A549 (cell line): ENCODE measurements at regions not wholly inside any gene's neighbourhood (a gene's known extent, or its start where the extent isn't known, plus 50 kb on each side); places are given as distances from the start of the nearest gene placed in this dataset.

ENCODE experiments used
- ATAC-seq, 2 experiments: fragments of 200-7000 bp in 1 of 2; fragments of >200 bp in 1 of 2; cut with Nextera tagmentation in 1 of 2; cut with Tn5 transposase in 1 of 2; 3 replicates each; pipeline versions ENCODE4 v1.8.0 to v1.9.1; 2018 to 2020; ENCODE audit warnings: mild to moderate bottlenecking in 1 of 2, moderate library complexity in 1 of 2
- CTCF ChIA-PET: fragments of 300-600 bp; sonication (Branson Sonifier 250); formaldehyde crosslinking; extraction: SDS; loops from one replicate; lab custom pipeline; 2021; ENCODE audit warnings: antibody characterized with exemption, inconsistent platforms; lab: Yijun Ruan, JAX
- POLR2A ChIA-PET: fragments of 350-600 bp; formaldehyde crosslinking; extraction: SDS; loops from one replicate; lab custom pipeline; 2021; ENCODE audit warnings: antibody characterized with exemption, inconsistent platforms; lab: Yijun Ruan, JAX
- DNase-seq, 2 experiments: peaks; one replicate each; pipeline versions ENCODE4 v3.0.0 to v3.0.0-alpha.2; 2011 to 2016; ENCODE audit warnings: low read depth in 1 of 2, low spot score in 1 of 2
- FAIRE-seq: peaks from 2 replicates; lab custom pipeline; 2011; peaks lifted over from hg19 to GRCh38; lab: Jason Lieb, UNC
- H3K27ac ChIP-seq, 2 experiments: fragments of >200 bp; sonication (Bioruptor Twin); formaldehyde crosslinking; 3 replicates each; pipeline ENCODE4 v1.5.1; 2016 to 2017
- H3K4me1 ChIP-seq: fragments of >200 bp; sonication (Bioruptor Twin); formaldehyde crosslinking; 3 replicates; pipeline ENCODE4 v1.6.1; 2016
- H3K4me2 ChIP-seq: fragments of >200 bp; sonication (Bioruptor Twin); formaldehyde crosslinking; 3 replicates; pipeline ENCODE4 v1.6.1; 2016
- H3K4me3 ChIP-seq: fragments of >200 bp; sonication (Bioruptor Twin); formaldehyde crosslinking; 3 replicates; pipeline ENCODE4 v1.5.1; 2016
- H3K9me3 ChIP-seq: fragments of >200 bp; sonication (Bioruptor Twin); formaldehyde crosslinking; 3 replicates; pipeline ENCODE4 v1.6.1; 2016
- ATOH8 ChIP-seq: fragments of 250-450 bp; sonication (Bioruptor Pico); IDR thresholded peaks from 2 replicates; pipeline ENCODE4 v1.5.0; 2020; ENCODE audit warnings: low read depth, mild to moderate bottlenecking, moderate library complexity
- BCL3 ChIP-seq: fragments of >200 bp; sonication (Bioruptor Twin); formaldehyde crosslinking; IDR thresholded peaks from 3 replicates; pipeline ENCODE4 v1.6.1; 2016
- CBX8 ChIP-seq: fragments of 200-600 bp; sonication (generic); IDR thresholded peaks from 2 replicates; pipeline ENCODE4 v1.6.1; 2016
- CEBPB ChIP-seq, 2 experiments: fragments of >200 bp in 1 of 2; sonication (Bioruptor Twin) in 1 of 2; formaldehyde crosslinking in 1 of 2; IDR thresholded peaks; 2 replicates each; pipeline ENCODE4 v1.6.1; 2012 to 2016
- E2F6 ChIP-seq: IDR thresholded peaks from 2 replicates; pipeline ENCODE4 v1.6.1; 2012; ENCODE audit warnings: low read depth, borderline replicate concordance
- ELK1 ChIP-seq: fragments of 150-350 bp; IDR thresholded peaks from 2 replicates; pipeline ENCODE4 v1.6.1; 2014; ENCODE audit warnings: low read depth, mild to moderate bottlenecking, low read length
- FOSB ChIP-seq: fragments of 250-450 bp; sonication (Bioruptor Pico); IDR thresholded peaks from 2 replicates; pipeline ENCODE4 v1.5.0; 2020; ENCODE audit warnings: mild to moderate bottlenecking, moderate library complexity
- FOSL2 ChIP-seq, 2 experiments: fragments of 450-650 bp in 1 of 2; fragments of >200 bp in 1 of 2; sonication (Bioruptor Twin) in 1 of 2; formaldehyde crosslinking; IDR thresholded peaks; 2 replicates each; pipeline versions ENCODE4 v1.5.0 to v1.6.1; 2016 to 2020; ENCODE audit warnings: mild to moderate bottlenecking in 1 of 2, moderate library complexity in 1 of 2
- FOXS1 ChIP-seq: fragments of 250-450 bp; sonication (Bioruptor Pico); IDR thresholded peaks from 2 replicates; pipeline ENCODE4 v1.5.0; 2020; ENCODE audit warnings: mild to moderate bottlenecking, moderate library complexity
- GATA3 ChIP-seq: IDR thresholded peaks from 2 replicates; pipeline ENCODE4 v1.6.1; 2012; ENCODE audit warnings: borderline replicate concordance
- HDAC2 ChIP-seq: fragments of 200-600 bp; sonication (generic); IDR thresholded peaks from 2 replicates; pipeline ENCODE4 v1.6.1; 2016
- HES2 ChIP-seq: fragments of >200 bp; sonication (Bioruptor Twin); formaldehyde crosslinking; IDR thresholded peaks from 2 replicates; pipeline ENCODE4 v1.6.1; 2016
- HEYL ChIP-seq: fragments of 250-450 bp; sonication (Bioruptor Pico); IDR thresholded peaks from 2 replicates; pipeline ENCODE4 v1.8.0; 2021; ENCODE audit warnings: mild to moderate bottlenecking, moderate library complexity
- HOXB13 ChIP-seq: fragments of 250-450 bp; sonication (Bioruptor Pico); IDR thresholded peaks from 2 replicates; pipeline ENCODE4 v1.5.0; 2020; ENCODE audit warnings: low read depth, mild to moderate bottlenecking, moderate library complexity
- JUN ChIP-seq, 2 experiments: fragments of >200 bp; sonication (Bioruptor Twin); formaldehyde crosslinking; IDR thresholded peaks; 2 replicates in 1 of 2; 3 replicates in 1 of 2; pipeline ENCODE4 v1.6.1; 2016 to 2017
- KDM1A ChIP-seq: fragments of 200-600 bp; sonication (generic); IDR thresholded peaks from 2 replicates; pipeline ENCODE4 v1.6.1; 2016; ENCODE audit warnings: low read depth, mild to moderate bottlenecking
- KDM5A ChIP-seq: fragments of 200-600 bp; sonication (generic); IDR thresholded peaks from 2 replicates; pipeline ENCODE4 v1.6.1; 2016; ENCODE audit warnings: antibody characterized with exemption, mild to moderate bottlenecking
- MYC ChIP-seq: IDR thresholded peaks from 2 replicates; pipeline ENCODE4 v1.6.1; 2012; ENCODE audit warnings: mild to moderate bottlenecking, inconsistent platforms, low read length, improper control_type of control experiment, borderline replicate concordance
- NPAS2 ChIP-seq: fragments of 250-450 bp; sonication (Bioruptor Pico); IDR thresholded peaks from 2 replicates; pipeline ENCODE4 v1.8.0; 2022; ENCODE audit warnings: mild to moderate bottlenecking, moderate library complexity, borderline replicate concordance
- NR3C1 ChIP-seq: fragments of >200 bp; sonication (Bioruptor Twin); formaldehyde crosslinking; IDR thresholded peaks from 3 replicates; pipeline ENCODE4 v1.6.1; 2017
- PHF8 ChIP-seq: fragments of 200-600 bp; sonication (generic); IDR thresholded peaks from 2 replicates; pipeline ENCODE4 v1.6.1; 2016; ENCODE audit warnings: low read depth, mild to moderate bottlenecking, antibody characterized with exemption, moderate library complexity, borderline replicate concordance
- POLR2AphosphoS2 ChIP-seq: conservative IDR thresholded peaks from 2 replicates; pipeline ENCODE4 v1.6.1; 2012; ENCODE audit warnings: low read length, improper control_type of control experiment, inconsistent platforms
- RARB ChIP-seq: fragments of 250-450 bp; sonication (Bioruptor Pico); IDR thresholded peaks from 2 replicates; pipeline ENCODE4 v1.8.0; 2021; ENCODE audit warnings: mild to moderate bottlenecking, moderate library complexity
- REST ChIP-seq: fragments of 200-600 bp; sonication (generic); IDR thresholded peaks from 2 replicates; pipeline ENCODE4 v1.6.1; 2016; ENCODE audit warnings: antibody characterized with exemption, mild to moderate bottlenecking, moderate library complexity
- RFX5 ChIP-seq: fragments of 450-650 bp; IDR thresholded peaks from 2 replicates; pipeline ENCODE4 v1.7.1; 2014; ENCODE audit warnings: antibody characterized with exemption, mild to moderate bottlenecking, moderate library complexity
- SMC3 ChIP-seq: fragments of >200 bp; sonication (Bioruptor Twin); formaldehyde crosslinking; IDR thresholded peaks from 3 replicates; pipeline ENCODE4 v1.6.1; 2018; ENCODE audit warnings: inconsistent platforms
- TFCP2L1 ChIP-seq: fragments of 250-450 bp; sonication (Bioruptor Pico); IDR thresholded peaks from 2 replicates; pipeline ENCODE4 v1.5.0; 2021; ENCODE audit warnings: mild to moderate bottlenecking
- TP53 ChIP-seq: fragments of 250-450 bp; sonication (Bioruptor Pico); IDR thresholded peaks from 2 replicates; pipeline ENCODE4 v1.5.0; 2021; ENCODE audit warnings: mild to moderate bottlenecking, moderate library complexity
- ZC3H11A ChIP-seq: fragments of 450-650 bp; IDR thresholded peaks from 2 replicates; pipeline ENCODE4 v1.6.1; 2014; ENCODE audit warnings: antibody characterized with exemption, mild to moderate bottlenecking
- ZFP36 ChIP-seq: fragments of 450-650 bp; IDR thresholded peaks from 2 replicates; pipeline ENCODE4 v1.6.1; 2014; ENCODE audit warnings: borderline replicate concordance; ENCODE audit not compliant: partially characterized antibody
- ZNF302 ChIP-seq: fragments of 250-450 bp; sonication (Bioruptor Pico); IDR thresholded peaks from 2 replicates; pipeline ENCODE4 v1.9.0; 2021; ENCODE audit warnings: inconsistent platforms, mild to moderate bottlenecking, moderate library complexity
- WGBS: methylation state at CpG from one replicate; pipeline ENCODE4 v1.1.6; 2017; ENCODE audit errors: missing lambda C conversion rate; 5-methylcytosine and 5-hydroxymethylcytosine counted together

GRCh38 chr12:42737398-42737797 lies 147.9 kb upstream of the PRICKLE1 start:
- Histone ChIP-seq H3K4me2 (no peak overlapping the region), H3K27ac (no peak overlapping the region), H3K9me3 (no peaks in the 10 kb centered on the region), H3K4me3 (no peak overlapping the region), H3K4me1 (0 out of 3 replicates have a peak, but pooled peaks cover 2% of the 10 kb centered on the region)
- TF ChIP-seq RARB (no peak), TP53 (no peak), ZC3H11A (no peak), ZNF302 (CRISPR knock-in tag) (no peak), GATA3 (no peak), NPAS2 (CRISPR knock-in tag) (no peak), CBX8 (no peak), ATOH8 (no peak), E2F6 (no peak), POLR2AphosphoS2 (no peak), JUN (IDR thresholded peaks at IDR 0.05) (no peak), TFCP2L1 (CRISPR knock-in tag) (no peak), HOXB13 (CRISPR knock-in tag) (no peak), BCL3 (no peak), REST (no peak), CEBPB (IDR thresholded peaks at IDR 0.05) (no peak), ZFP36 (no peak), RFX5 (no peak), FOXS1 (CRISPR knock-in tag) (no peak), MYC (no peak)
- WGBS, result 44% methylated on average over 3 of the region's 3 CpGs
- FAIRE-seq (no peak), DNase-seq (no peak), ATAC-seq (no peak)
- CTCF ChIA-PET, result no interaction called here
- POLR2A ChIA-PET, result no interaction called here

- Histone ChIP-seq H3K4me1 (no peaks in the 10 kb centered on the region), H3K9me3 (no peaks in the 10 kb centered on the region), H3K4me2 (no peak overlapping the region), H3K4me3 (no peak overlapping the region), H3K27ac (no peak overlapping the region)
- WGBS, result 53% methylated on average over 11 of the region's 11 CpGs
- no peak for FAIRE-seq
- ChIA-PET CTCF (no interaction called here), POLR2A (no interaction called here)
- DNase-seq, result no peak
- TF ChIP-seq TP53 (no peak), KDM1A (no peak), FOSB (no peak), HES2 (no peak), HDAC2 (no peak), E2F6 (no peak), PHF8 (no peak), SMC3 (no peak), JUN (IDR thresholded peaks at IDR 0.05) (no peak), ELK1 (no peak), HEYL (CRISPR knock-in tag) (no peak), HOXB13 (CRISPR knock-in tag) (no peak), NR3C1 (no peak), FOSL2 (IDR thresholded peaks at IDR 0.05) (no peak), FOSL2 (CRISPR knock-in tag; IDR thresholded peaks at IDR 0.05) (no peak), FOXS1 (CRISPR knock-in tag) (no peak), ZNF302 (CRISPR knock-in tag) (no peak), KDM5A (no peak)
- no peak for ATAC-seq
Measured at GRCh38 chr12:42735861-42736361, 146.4 kb upstream of the PRICKLE1 start.
